ENCODE measurements at regions not wholly inside any gene's neighbourhood (a gene's known extent, or its start where the extent isn't known, plus 50 kb on each side); places are given as distances from the start of the nearest gene placed in this dataset.

- no peak overlapping the region for H3K4me3 ChIP-seq (ENCODE audit: low read depth, low read length)
- H3K9me3 ChIP-seq (ENCODE audit: control insufficient read depth, low read length), result no peaks in the 10 kb centered on the region
- H3K27ac ChIP-seq, result no peak overlapping the region
- H3K4me1 ChIP-seq, result no peaks in the 10 kb centered on the region
- H3K9ac ChIP-seq, result no peak overlapping the region
- no peaks in the 10 kb centered on the region for H3K27me3 ChIP-seq (ENCODE audit: control insufficient read depth, insufficient read depth, low read length)
- no peak overlapping the region for H2AFZ ChIP-seq
- H3K36me3 ChIP-seq (ENCODE audit: control insufficient read depth, insufficient read depth, low read length), result no peaks in the 10 kb centered on the region
- no peaks in the 10 kb centered on the region for H3K79me2 ChIP-seq
- TF ChIP-seq CTCF (IDR thresholded peaks at IDR 0.05), result no peak
- H3K4me2 ChIP-seq (ENCODE audit: low read length), result no peak overlapping the region
Measured at GRCh38 chr5:62718324-62718723, 139.7 kb downstream of the LRRC70 start.

- no peak overlapping the region for H3K27ac ChIP-seq
- no peaks in the 10 kb centered on the region for H3K36me3 ChIP-seq (ENCODE audit: control insufficient read depth, insufficient read depth, low read length)
- H2AFZ ChIP-seq, result no peak overlapping the region
- H3K4me3 ChIP-seq (ENCODE audit: low read depth, low read length), result no peak overlapping the region
- H3K4me2 ChIP-seq (ENCODE audit: low read length), result no peak overlapping the region
- no peaks in the 10 kb centered on the region for H3K27me3 ChIP-seq (ENCODE audit: control insufficient read depth, insufficient read depth, low read length)
- H3K4me1 ChIP-seq, result no peaks in the 10 kb centered on the region
- H3K9ac ChIP-seq, result no peak overlapping the region
- TF ChIP-seq CTCF (IDR thresholded peaks at IDR 0.05), result no peak
- no peaks in the 10 kb centered on the region for H3K79me2 ChIP-seq
- H3K9me3 ChIP-seq (ENCODE audit: control insufficient read depth, low read length), result no peaks in the 10 kb centered on the region
Measured at GRCh38 chr5:62717301-62717933, 138.8 kb downstream of the LRRC70 start.

GRCh38 chr5:62714296-62714695, 135.7 kb downstream of the LRRC70 start:
- H2AFZ ChIP-seq, result no peak overlapping the region
- no peaks in the 10 kb centered on the region for H3K79me2 ChIP-seq
- no peak overlapping the region for H3K4me2 ChIP-seq (ENCODE audit: low read length)
- H3K4me1 ChIP-seq, result no peaks in the 10 kb centered on the region
- H3K36me3 ChIP-seq (ENCODE audit: control insufficient read depth, insufficient read depth, low read length), result no peaks in the 10 kb centered on the region
- H3K27me3 ChIP-seq (ENCODE audit: control insufficient read depth, insufficient read depth, low read length), result no peaks in the 10 kb centered on the region
- no peak for TF ChIP-seq CTCF (IDR thresholded peaks at IDR 0.05)
- no peak overlapping the region for H3K9ac ChIP-seq
- no peak overlapping the region for H3K27ac ChIP-seq
- no peak overlapping the region for H3K4me3 ChIP-seq (ENCODE audit: low read depth, low read length)
- H3K9me3 ChIP-seq (ENCODE audit: control insufficient read depth, low read length), result no peaks in the 10 kb centered on the region

GRCh38 chr5:62708481-62709325, 130.1 kb downstream of the LRRC70 start:
- Histone ChIP-seq H3K36me3 (ENCODE audit: control insufficient read depth, insufficient read depth, low read length) (no peaks in the 10 kb centered on the region), H2AFZ (no peak overlapping the region), H3K4me1 (no peaks in the 10 kb centered on the region), H3K9me3 (ENCODE audit: control insufficient read depth, low read length) (no peaks in the 10 kb centered on the region), H3K4me3 (ENCODE audit: low read depth, low read length) (no peak overlapping the region), H3K27me3 (ENCODE audit: control insufficient read depth, insufficient read depth, low read length) (no peaks in the 10 kb centered on the region), H3K27ac (no peak overlapping the region), H3K9ac (no peak overlapping the region), H3K4me2 (ENCODE audit: low read length) (no peak overlapping the region), H3K79me2 (no peaks in the 10 kb centered on the region)
- no peak for TF ChIP-seq CTCF (IDR thresholded peaks at IDR 0.05)

All from parathyroid adenoma (tissue), 2 donors.